HG02610 (cell line): ENCODE measurements at regions not wholly inside any gene's neighbourhood (a gene's known extent, or its start where the extent isn't known, plus 50 kb on each side); places are given as distances from the start of the nearest gene placed in this dataset.
"Not testable (repeated sequence)": the region's sequence is repeated elsewhere in the genome, so short reads cannot be mapped to it uniquely, and the experiment has no call there.

Source experiments
- ATAC-seq: cut with Tn5 transposase; IDR thresholded peaks from one replicate; pipeline ENCODE4 v1.9.1; 2021; ENCODE audit warnings: mild to moderate bottlenecking, moderate library complexity; ENCODE audit not compliant: unreplicated experiment

DNA sequence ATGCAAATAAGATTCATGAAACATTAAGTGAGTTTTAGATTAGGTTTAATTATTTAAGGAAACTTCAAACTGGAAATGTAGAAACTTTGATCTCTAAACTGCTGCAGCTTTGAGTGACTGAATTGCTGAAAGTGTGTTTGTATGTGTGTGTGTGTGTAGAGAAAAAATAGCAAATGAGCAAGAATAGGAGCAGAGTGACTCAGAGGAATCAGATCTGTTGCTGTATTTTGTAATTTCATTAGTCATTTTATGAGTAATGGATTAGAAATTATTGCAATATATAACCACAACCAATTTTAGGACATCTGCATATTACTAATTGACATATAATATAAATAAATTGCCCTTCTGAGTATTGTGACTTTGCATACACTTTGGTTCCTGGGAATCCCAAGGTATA lies 52.8 kb upstream of the SLC9A9 start:
- ATAC-seq, result peak; percentile 46

DNA sequence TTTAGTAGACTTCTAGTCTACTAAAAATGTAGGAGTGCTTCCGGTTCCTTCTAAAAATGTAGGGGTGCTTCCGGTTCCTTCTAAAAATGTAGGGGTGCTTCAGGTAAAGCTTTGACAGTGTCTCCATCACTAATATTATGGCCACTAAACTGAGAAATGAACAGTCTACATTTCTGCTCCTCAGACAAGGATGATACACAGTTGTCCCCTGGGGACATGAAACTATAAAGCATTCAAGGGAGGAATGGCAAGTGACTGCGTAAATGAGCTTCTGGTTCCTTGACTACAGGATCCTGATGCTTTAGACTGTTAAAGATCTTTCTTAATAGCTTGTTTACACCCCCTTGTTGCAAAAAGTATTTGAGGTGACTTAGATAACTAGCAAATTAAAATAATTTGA lies 53.9 kb upstream of the SLC9A9 start:
- ATAC-seq, result no peak

DNA sequence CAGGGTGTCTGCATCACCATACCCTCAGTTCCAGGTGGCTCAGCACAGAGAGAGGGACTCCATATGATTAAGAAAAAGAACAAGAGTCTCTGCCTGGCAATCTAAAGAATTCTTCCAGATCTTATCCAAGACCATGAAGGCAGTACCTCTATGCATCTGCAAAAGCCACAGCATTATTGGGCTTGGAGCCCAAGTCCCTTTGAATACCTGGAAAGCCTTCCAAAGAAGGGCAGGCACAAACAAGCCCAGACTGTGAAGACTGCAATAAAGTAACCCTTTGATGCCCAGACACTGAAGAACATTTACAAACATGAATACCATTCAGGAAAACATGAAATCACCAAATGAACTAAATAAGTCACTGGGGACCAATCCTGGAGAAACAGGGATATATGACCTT lies 60.9 kb upstream of the DIPK2A start:
- no peak for ATAC-seq

DNA sequence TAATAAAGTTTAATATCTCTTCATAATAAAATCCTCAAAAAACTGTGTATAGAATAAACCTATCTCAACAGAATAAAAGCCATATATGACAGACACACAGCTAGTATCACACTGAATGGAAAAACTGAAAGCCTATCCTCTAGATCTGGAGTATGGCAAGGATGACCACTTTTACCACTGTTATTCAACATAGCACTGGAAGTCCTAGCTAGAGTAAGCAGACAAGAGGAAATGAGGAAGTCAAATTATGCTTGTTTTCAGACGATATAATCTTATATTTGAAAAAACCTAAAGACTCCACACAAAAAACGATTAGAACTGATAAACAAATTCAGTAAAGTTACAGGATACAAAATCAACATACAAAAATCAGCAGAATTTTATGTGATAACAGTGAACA lies 57.4 kb upstream of the DIPK2A start:
- no peak for ATAC-seq

DNA sequence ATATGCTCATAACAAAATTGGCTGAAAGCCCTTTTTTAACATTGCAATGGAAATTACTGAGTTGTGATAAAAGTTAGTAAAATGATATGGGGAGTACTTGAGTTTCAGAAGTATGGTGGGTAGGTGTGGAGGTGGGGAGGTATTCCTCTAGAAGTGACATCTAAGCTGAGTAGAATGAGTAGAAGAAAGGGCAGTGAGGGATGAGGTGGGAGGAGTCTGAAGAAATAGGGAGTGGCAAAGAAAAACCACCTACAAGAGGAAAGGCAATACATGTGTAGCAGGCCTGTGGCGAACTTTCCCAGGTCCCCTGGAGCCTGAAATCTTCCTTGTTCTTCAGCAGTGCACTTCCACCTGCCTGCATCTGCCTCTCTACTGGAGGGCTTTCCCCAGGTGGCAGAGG lies 52.8 kb upstream of the DIPK2A start:
- peak; percentile 46 for ATAC-seq

DNA sequence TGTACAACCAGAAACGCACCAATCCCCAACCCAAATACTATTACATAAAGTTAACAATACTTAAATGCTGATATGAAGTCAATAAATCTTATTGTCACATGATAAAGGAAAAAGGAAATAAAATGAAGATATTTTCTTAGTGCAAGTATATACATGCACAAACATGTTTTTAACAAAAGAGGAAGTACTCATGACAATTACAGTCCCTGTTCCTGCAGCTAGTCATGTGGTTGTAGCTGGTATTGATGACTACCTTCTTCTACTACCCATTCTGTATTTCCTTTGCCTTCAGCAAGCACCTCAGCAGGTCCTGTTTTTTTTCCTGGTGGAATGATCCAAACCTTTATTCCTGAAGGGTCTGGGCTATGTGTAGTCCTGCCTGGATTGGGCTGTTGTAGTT lies 50.4 kb upstream of the DIPK2A start:
- ATAC-seq, result not testable (repeated sequence)
